GM23248 (cell line): ENCODE measurements at regions not wholly inside any gene's neighbourhood (a gene's known extent, or its start where the extent isn't known, plus 50 kb on each side); places are given as distances from the start of the nearest gene placed in this dataset.

Source experiments
- DNase-seq: peaks from one replicate; pipeline ENCODE4 v3.0.0-alpha.2; 2015
- H2AFZ ChIP-seq: fragments of 200-600 bp; sonication (generic); 2 replicates; pipeline ENCODE4 v1.6.1; 2016; ENCODE audit warnings: antibody characterized with exemption
- H3F3A ChIP-seq: fragments of 200-600 bp; sonication (generic); 2 replicates; pipeline ENCODE4 v1.6.1; 2016; ENCODE audit warnings: mild to moderate bottlenecking, antibody characterized with exemption, mixed run types; ENCODE audit not compliant: insufficient read depth
- H3K27ac ChIP-seq: fragments of 200-600 bp; sonication (generic); 2 replicates; pipeline ENCODE4 v1.5.1; 2016; ENCODE audit warnings: mild to moderate bottlenecking
- H3K27me3 ChIP-seq: fragments of 200-600 bp; sonication (generic); replicated peaks from 2 replicates; pipeline ENCODE4 v1.6.1; 2016; ENCODE audit warnings: mild to moderate bottlenecking; ENCODE audit not compliant: insufficient read depth
- H3K36me3 ChIP-seq: fragments of 200-600 bp; sonication (generic); 2 replicates; pipeline ENCODE4 v1.6.1; 2016; ENCODE audit warnings: low read depth, mild to moderate bottlenecking
- H3K4me1 ChIP-seq: fragments of 200-600 bp; sonication (generic); 2 replicates; pipeline ENCODE4 v1.6.1; 2016; ENCODE audit warnings: mild to moderate bottlenecking; ENCODE audit not compliant: insufficient read depth
- H3K4me2 ChIP-seq: fragments of 200-600 bp; sonication (generic); one replicate; pipeline ENCODE4 v1.6.1; 2016; ENCODE audit warnings: mild to moderate bottlenecking; ENCODE audit not compliant: unreplicated experiment
- H3K4me3 ChIP-seq: fragments of 200-600 bp; sonication (generic); 2 replicates; pipeline ENCODE4 v1.5.1; 2016; ENCODE audit warnings: mild to moderate bottlenecking
- H3K79me2 ChIP-seq: fragments of 200-600 bp; sonication (generic); 2 replicates; pipeline ENCODE4 v1.6.1; 2016; ENCODE audit warnings: mild to moderate bottlenecking; ENCODE audit not compliant: insufficient read depth
- H3K9ac ChIP-seq: fragments of 200-600 bp; sonication (generic); 2 replicates; pipeline ENCODE4 v1.6.1; 2016; ENCODE audit warnings: mild to moderate bottlenecking
- H3K9me2 ChIP-seq: fragments of 200-600 bp; sonication (generic); 2 replicates; pipeline ENCODE4 v1.6.1; 2016; ENCODE audit warnings: mixed run types, mild to moderate bottlenecking, moderate library complexity; ENCODE audit not compliant: insufficient read depth
- H3K9me3 ChIP-seq: fragments of 200-600 bp; sonication (generic); one replicate; pipeline ENCODE4 v1.6.1; 2017; ENCODE audit warnings: low read depth
- H4K20me1 ChIP-seq: fragments of 200-600 bp; sonication (generic); 2 replicates; pipeline ENCODE4 v1.6.0; 2016; ENCODE audit not compliant: insufficient read depth
- EZH2 ChIP-seq: fragments of 200-600 bp; sonication (generic); IDR thresholded peaks from 2 replicates; pipeline ENCODE4 v1.6.1; 2018; ENCODE audit warnings: antibody characterized with exemption, mild to moderate bottlenecking; ENCODE audit not compliant: insufficient read depth, poor library complexity, severe bottlenecking
- EZH2phosphoT487 ChIP-seq: fragments of 200-600 bp; sonication (generic); IDR thresholded peaks from 2 replicates; pipeline ENCODE4 v1.6.1; 2018; ENCODE audit warnings: antibody characterized with exemption, moderate library complexity, mild to moderate bottlenecking, low read depth; ENCODE audit not compliant: insufficient read depth
- WGBS, 2 experiments: methylation state at CpG; one replicate each; pipeline ENCODE4 v1.1.6; 2015 to 2017; ENCODE audit warnings: low lambda C conversion rate in 2 of 2, low coverage in 1 of 2; ENCODE audit errors: missing lambda C conversion rate in 2 of 2; 5-methylcytosine and 5-hydroxymethylcytosine counted together
- in situ Hi-C: fragments of 300-500 bp; cut with MboI; formaldehyde crosslinking; loops from 2 replicates; pipeline ENCODE4 v1.15.0; 2020

DNA sequence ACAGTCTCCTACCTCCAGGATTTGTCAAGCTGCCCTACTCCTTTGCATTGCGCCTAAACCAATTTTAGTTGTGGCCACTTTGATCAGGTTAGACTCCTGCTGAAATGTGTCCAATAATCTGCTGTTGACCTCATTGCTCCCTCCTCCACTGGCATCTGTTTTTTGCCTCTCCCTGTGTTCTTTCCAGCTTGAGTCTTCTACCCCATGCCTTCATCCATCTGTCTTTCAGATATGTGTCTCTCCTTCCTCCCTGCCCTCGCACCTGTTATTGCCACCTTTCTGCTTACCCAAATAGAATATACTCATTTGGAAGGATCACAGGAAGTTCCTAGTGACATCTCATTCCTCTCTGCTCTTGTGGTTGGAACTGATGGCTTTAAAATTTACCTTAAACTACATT is 366.6 kb upstream of the CLNK start:
- Histone ChIP-seq H3K4me2 (no peak overlapping the region), H3K27ac (no peak overlapping the region), H3K4me3 (no peak overlapping the region), H3K27me3 (no peaks in the 10 kb centered on the region), H3K4me1 (no peaks in the 10 kb centered on the region), H3K79me2 (no peaks in the 10 kb centered on the region), H3F3A (no peaks in the 10 kb centered on the region), H4K20me1 (no peaks in the 10 kb centered on the region), H3K9ac (no peak overlapping the region), H3K9me2 (no peaks in the 10 kb centered on the region), H3K9me3 (no peaks in the 10 kb centered on the region), H3K36me3 (no peaks in the 10 kb centered on the region), H2AFZ (no peak overlapping the region)
- WGBS, 2 experiments: 40 to 54% methylated on average over 2 of the region's 2 CpGs
- in situ Hi-C loops: no loop called here
- no peak for DNase-seq
- no peak for TF ChIP-seq EZH2phosphoT487

DNA sequence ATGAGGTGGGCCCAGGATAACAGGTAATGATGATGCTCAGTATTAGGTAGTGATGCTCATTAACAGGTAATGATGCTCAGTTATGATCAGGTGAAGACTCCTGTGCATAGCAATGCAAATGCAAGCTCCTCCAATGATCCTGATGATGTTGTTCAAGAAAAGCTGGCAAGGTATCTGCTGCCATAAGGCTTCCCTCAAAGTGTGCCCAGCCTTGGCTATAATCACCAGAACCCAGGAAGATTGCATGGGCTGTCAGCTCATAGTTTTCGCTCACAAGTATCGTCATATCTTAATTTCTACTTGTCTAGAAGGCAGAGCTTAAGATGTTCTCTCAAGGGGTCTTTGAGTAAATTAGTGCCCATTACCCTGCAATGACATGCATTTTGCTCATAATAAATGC is 366.2 kb upstream of the CLNK start:
- H3K4me2 ChIP-seq: no peak overlapping the region

DNA sequence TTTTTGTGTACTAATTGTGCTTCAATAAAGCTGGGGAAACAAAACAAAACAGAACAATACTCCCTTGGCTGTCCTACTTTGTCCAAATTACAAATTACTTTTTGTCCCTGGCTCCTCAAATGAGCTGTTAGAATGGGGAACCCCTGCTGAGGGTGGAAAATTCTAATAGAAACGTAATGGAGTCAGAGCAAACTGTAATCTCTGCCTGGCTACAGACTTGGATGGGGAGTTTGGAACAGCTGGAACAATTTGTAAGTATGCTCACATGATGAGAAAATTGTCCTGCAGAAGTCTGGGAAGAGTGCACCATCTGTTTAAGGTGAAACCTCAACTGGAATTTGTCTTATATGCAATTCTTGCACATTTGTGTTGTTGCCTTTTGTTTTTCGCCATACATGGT is 364.4 kb upstream of the CLNK start:
- in situ Hi-C loops: no loop called here
- H3K27ac ChIP-seq: no peak overlapping the region
- H3K27me3 ChIP-seq: no peaks in the 10 kb centered on the region
- WGBS, 2 experiments: 11 to 20% methylated on average over 2 of the region's 2 CpGs
- H3K4me2 ChIP-seq: no peak overlapping the region
- H3K9me2 ChIP-seq: no peaks in the 10 kb centered on the region
- TF ChIP-seq EZH2 (no peak), EZH2phosphoT487 (no peak)
- no peaks in the 10 kb centered on the region for H4K20me1 ChIP-seq
- no peak for DNase-seq
- H3K9ac ChIP-seq: no peak overlapping the region
- H3K36me3 ChIP-seq: no peaks in the 10 kb centered on the region
- no peaks in the 10 kb centered on the region for H3K79me2 ChIP-seq
- H3K4me1 ChIP-seq: no peaks in the 10 kb centered on the region
- H2AFZ ChIP-seq: no peak overlapping the region
- H3K4me3 ChIP-seq: no peak overlapping the region
- H3F3A ChIP-seq: no peaks in the 10 kb centered on the region
- H3K9me3 ChIP-seq: no peaks in the 10 kb centered on the region

More for the DNA sequence above, 366.2 kb upstream of the CLNK start:
- Histone ChIP-seq H3K79me2 (no peaks in the 10 kb centered on the region), H3K9me2 (no peaks in the 10 kb centered on the region), H3K9ac (no peak overlapping the region), H4K20me1 (no peaks in the 10 kb centered on the region), H3F3A (no peaks in the 10 kb centered on the region), H2AFZ (no peak overlapping the region), H3K4me3 (no peak overlapping the region), H3K36me3 (no peaks in the 10 kb centered on the region), H3K27ac (no peak overlapping the region), H3K4me1 (no peaks in the 10 kb centered on the region), H3K9me3 (no peaks in the 10 kb centered on the region), H3K27me3 (no peaks in the 10 kb centered on the region)
- in situ Hi-C loops: no loop called here
- 62 to 64% methylated on average over 2 of the region's 2 CpGs for WGBS, 2 experiments
- DNase-seq: no peak
- TF ChIP-seq EZH2: no peak
- TF ChIP-seq EZH2phosphoT487: no peak

DNA sequence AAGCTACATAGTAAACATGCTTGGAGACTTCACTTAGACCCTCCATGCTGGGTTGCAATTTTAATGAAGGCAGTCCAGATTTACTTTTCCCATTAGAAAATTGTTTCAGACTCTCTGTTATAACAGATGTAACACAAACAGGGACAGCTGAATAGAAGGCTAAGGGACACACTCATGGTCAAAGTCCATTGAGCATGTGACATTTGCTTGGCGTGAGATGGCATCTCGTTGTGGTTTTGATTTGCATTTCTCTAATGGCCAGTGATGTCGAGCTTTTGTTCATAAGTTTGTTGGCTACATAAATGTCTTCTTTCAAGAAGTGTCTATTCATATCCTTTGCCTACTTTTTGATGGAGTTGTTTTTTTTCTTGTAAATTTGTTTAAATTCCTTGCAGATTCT is 358.2 kb upstream of the CLNK start:
- Histone ChIP-seq H3K27ac (no peak overlapping the region), H3K9me2 (no peaks in the 10 kb centered on the region), H3K27me3 (no peaks in the 10 kb centered on the region), H3K4me3 (no peak overlapping the region), H2AFZ (no peak overlapping the region), H3K79me2 (no peaks in the 10 kb centered on the region), H3K4me1 (no peaks in the 10 kb centered on the region), H3K9ac (no peak overlapping the region), H4K20me1 (no peaks in the 10 kb centered on the region), H3K9me3 (no peaks in the 10 kb centered on the region), H3K4me2 (no peak overlapping the region), H3K36me3 (no peaks in the 10 kb centered on the region), H3F3A (no peaks in the 10 kb centered on the region)
- 41 to 48% methylated on average over 3 of the region's 3 CpGs for WGBS, 2 experiments
- DNase-seq: no peak
- in situ Hi-C loops: no loop called here
- TF ChIP-seq EZH2phosphoT487: no peak
- no peak for TF ChIP-seq EZH2

DNA sequence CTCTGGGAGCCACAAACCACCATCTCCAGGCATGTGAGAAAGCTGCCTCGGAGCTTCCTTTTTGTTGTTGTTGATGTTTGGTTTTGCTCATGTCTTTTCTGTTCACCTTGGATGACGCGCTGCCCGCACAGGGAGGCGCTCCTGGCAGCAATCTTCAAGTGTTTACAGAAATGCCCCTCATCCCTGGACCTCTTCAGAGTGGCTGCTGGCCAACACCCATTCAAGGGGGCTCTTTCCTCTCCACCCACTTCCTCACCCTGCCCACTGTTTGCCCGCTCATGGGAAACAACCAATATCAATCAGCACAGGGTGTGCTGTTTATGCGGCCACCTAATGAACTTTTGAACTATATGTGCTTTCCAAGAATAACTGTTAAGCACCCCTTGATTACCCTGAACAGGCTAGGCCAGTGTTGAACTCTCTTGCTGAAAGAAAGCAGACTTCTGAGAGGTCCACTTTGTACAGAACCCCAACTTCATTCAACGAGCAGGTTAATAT is 355.1 kb upstream of the CLNK start:
- no peaks in the 10 kb centered on the region for H4K20me1 ChIP-seq
- no peaks in the 10 kb centered on the region for H3K9me3 ChIP-seq
- H3F3A ChIP-seq: no peaks in the 10 kb centered on the region
- H3K9ac ChIP-seq: no peak overlapping the region
- in situ Hi-C loops: no loop called here
- H3K27ac ChIP-seq: no peak overlapping the region
- no peak overlapping the region for H3K4me3 ChIP-seq
- no peak for DNase-seq
- H3K27me3 ChIP-seq: no peaks in the 10 kb centered on the region
- H3K36me3 ChIP-seq: no peaks in the 10 kb centered on the region
- H2AFZ ChIP-seq: no peak overlapping the region
- no peak overlapping the region for H3K4me2 ChIP-seq
- H3K9me2 ChIP-seq: no peaks in the 10 kb centered on the region
- TF ChIP-seq EZH2phosphoT487 (no peak), EZH2 (no peak)
- H3K79me2 ChIP-seq: no peaks in the 10 kb centered on the region
- 42 to 44% methylated on average over 8 of the region's 8 CpGs for WGBS, 2 experiments
- no peaks in the 10 kb centered on the region for H3K4me1 ChIP-seq
